ENCODE measurements at regions not wholly inside any gene's neighbourhood (a gene's known extent, or its start where the extent isn't known, plus 50 kb on each side); places are given as distances from the start of the nearest gene placed in this dataset.

DNA sequence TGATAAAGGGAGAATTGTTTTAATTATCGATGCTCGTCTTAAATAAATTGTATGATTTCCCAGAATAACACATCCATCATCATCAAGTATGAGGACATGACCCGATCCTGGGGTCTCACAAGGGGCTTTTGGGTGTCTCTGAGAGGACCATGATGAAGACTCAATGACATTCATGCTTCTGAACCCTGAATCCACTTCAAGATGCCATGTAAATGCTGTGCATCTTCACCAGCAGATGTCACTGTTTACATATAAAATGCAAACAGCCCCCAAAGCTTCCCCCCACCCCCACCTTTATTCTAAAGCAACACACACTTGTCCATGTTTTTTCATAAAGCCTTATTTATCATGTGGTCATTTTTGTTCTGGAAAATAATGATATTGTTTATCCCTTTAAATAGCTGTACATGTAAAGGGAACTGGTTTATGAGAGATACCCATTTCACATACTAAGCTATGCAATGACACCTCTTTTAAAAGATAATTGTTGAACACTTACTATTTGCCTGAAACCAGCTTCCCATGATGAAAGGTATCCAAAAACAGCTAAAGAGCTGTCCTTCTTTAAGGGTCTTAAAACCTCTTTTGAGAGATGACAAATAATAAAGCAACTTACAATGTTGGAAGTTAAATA, 69.7 kb upstream of the UBE3A start:
- no peak for TF ChIP-seq POLR2A (IDR thresholded peaks at IDR 0.05)
- TF ChIP-seq, protein P1, sequence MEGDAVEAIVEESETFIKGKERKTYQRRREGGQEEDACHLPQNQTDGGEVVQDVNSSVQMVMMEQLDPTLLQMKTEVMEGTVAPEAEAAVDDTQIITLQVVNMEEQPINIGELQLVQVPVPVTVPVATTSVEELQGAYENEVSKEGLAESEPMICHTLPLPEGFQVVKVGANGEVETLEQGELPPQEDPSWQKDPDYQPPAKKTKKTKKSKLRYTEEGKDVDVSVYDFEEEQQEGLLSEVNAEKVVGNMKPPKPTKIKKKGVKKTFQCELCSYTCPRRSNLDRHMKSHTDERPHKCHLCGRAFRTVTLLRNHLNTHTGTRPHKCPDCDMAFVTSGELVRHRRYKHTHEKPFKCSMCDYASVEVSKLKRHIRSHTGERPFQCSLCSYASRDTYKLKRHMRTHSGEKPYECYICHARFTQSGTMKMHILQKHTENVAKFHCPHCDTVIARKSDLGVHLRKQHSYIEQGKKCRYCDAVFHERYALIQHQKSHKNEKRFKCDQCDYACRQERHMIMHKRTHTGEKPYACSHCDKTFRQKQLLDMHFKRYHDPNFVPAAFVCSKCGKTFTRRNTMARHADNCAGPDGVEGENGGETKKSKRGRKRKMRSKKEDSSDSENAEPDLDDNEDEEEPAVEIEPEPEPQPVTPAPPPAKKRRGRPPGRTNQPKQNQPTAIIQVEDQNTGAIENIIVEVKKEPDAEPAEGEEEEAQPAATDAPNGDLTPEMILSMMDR (IDR thresholded peaks at IDR 0.05) = peak in 6 of 7 experiments; percentile 15 to 36 (median 28)

All from body of pancreas (tissue), 4 donors.